A549 (cell line): ENCODE measurements at regions not wholly inside any gene's neighbourhood (a gene's known extent, or its start where the extent isn't known, plus 50 kb on each side); places are given as distances from the start of the nearest gene placed in this dataset.

Experiments
- ATAC-seq, 2 experiments: fragments of 200-7000 bp in 1 of 2; fragments of >200 bp in 1 of 2; cut with Nextera tagmentation in 1 of 2; cut with Tn5 transposase in 1 of 2; 3 replicates each; pipeline versions ENCODE4 v1.8.0 to v1.9.1; 2018 to 2020; ENCODE audit warnings: mild to moderate bottlenecking in 1 of 2, moderate library complexity in 1 of 2
- CTCF ChIA-PET: fragments of 300-600 bp; sonication (Branson Sonifier 250); formaldehyde crosslinking; extraction: SDS; loops from one replicate; lab custom pipeline; 2021; ENCODE audit warnings: antibody characterized with exemption, inconsistent platforms; lab: Yijun Ruan, JAX
- POLR2A ChIA-PET: fragments of 350-600 bp; formaldehyde crosslinking; extraction: SDS; loops from one replicate; lab custom pipeline; 2021; ENCODE audit warnings: antibody characterized with exemption, inconsistent platforms; lab: Yijun Ruan, JAX
- DNase-seq, 2 experiments: peaks; one replicate each; pipeline versions ENCODE4 v3.0.0 to v3.0.0-alpha.2; 2011 to 2016; ENCODE audit warnings: low read depth in 1 of 2, low spot score in 1 of 2
- FAIRE-seq: peaks from 2 replicates; lab custom pipeline; 2011; peaks lifted over from hg19 to GRCh38; lab: Jason Lieb, UNC
- H3K27ac ChIP-seq, 2 experiments: fragments of >200 bp; sonication (Bioruptor Twin); formaldehyde crosslinking; 3 replicates each; pipeline ENCODE4 v1.5.1; 2016 to 2017
- H3K4me1 ChIP-seq: fragments of >200 bp; sonication (Bioruptor Twin); formaldehyde crosslinking; 3 replicates; pipeline ENCODE4 v1.6.1; 2016
- H3K4me2 ChIP-seq: fragments of >200 bp; sonication (Bioruptor Twin); formaldehyde crosslinking; 3 replicates; pipeline ENCODE4 v1.6.1; 2016
- H3K4me3 ChIP-seq: fragments of >200 bp; sonication (Bioruptor Twin); formaldehyde crosslinking; 3 replicates; pipeline ENCODE4 v1.5.1; 2016
- H3K9me3 ChIP-seq: fragments of >200 bp; sonication (Bioruptor Twin); formaldehyde crosslinking; 3 replicates; pipeline ENCODE4 v1.6.1; 2016
- BCL3 ChIP-seq: fragments of >200 bp; sonication (Bioruptor Twin); formaldehyde crosslinking; IDR thresholded peaks from 3 replicates; pipeline ENCODE4 v1.6.1; 2016
- CBX8 ChIP-seq: fragments of 200-600 bp; sonication (generic); IDR thresholded peaks from 2 replicates; pipeline ENCODE4 v1.6.1; 2016
- CEBPB ChIP-seq, 2 experiments: fragments of >200 bp in 1 of 2; sonication (Bioruptor Twin) in 1 of 2; formaldehyde crosslinking in 1 of 2; IDR thresholded peaks; 2 replicates each; pipeline ENCODE4 v1.6.1; 2012 to 2016
- CHD4 ChIP-seq: fragments of 200-600 bp; sonication (generic); IDR thresholded peaks from 2 replicates; pipeline ENCODE4 v1.6.1; 2016; ENCODE audit warnings: antibody characterized with exemption, mild to moderate bottlenecking, borderline replicate concordance
- CTCF ChIP-seq: fragments of >200 bp; sonication (Bioruptor Twin); formaldehyde crosslinking; IDR thresholded peaks from 3 replicates; pipeline ENCODE4 v1.5.1; 2016
- EHMT2 ChIP-seq: fragments of 200-600 bp; sonication (generic); IDR thresholded peaks from 2 replicates; pipeline ENCODE4 v1.6.1; 2016; ENCODE audit warnings: antibody characterized with exemption, low read depth, mild to moderate bottlenecking, moderate library complexity
- FOSB ChIP-seq: fragments of 250-450 bp; sonication (Bioruptor Pico); IDR thresholded peaks from 2 replicates; pipeline ENCODE4 v1.5.0; 2020; ENCODE audit warnings: mild to moderate bottlenecking, moderate library complexity
- HOXB5 ChIP-seq: fragments of 250-450 bp; sonication (Bioruptor Pico); IDR thresholded peaks from 2 replicates; pipeline ENCODE4 v1.5.0; 2020; ENCODE audit warnings: mild to moderate bottlenecking, moderate library complexity
- JUNB ChIP-seq: fragments of >200 bp; sonication (Bioruptor Twin); formaldehyde crosslinking; IDR thresholded peaks from 2 replicates; pipeline ENCODE4 v1.6.1; 2016
- KDM1A ChIP-seq: fragments of 200-600 bp; sonication (generic); IDR thresholded peaks from 2 replicates; pipeline ENCODE4 v1.6.1; 2016; ENCODE audit warnings: low read depth, mild to moderate bottlenecking
- MAFK ChIP-seq: fragments of 450-650 bp; IDR thresholded peaks from 2 replicates; pipeline ENCODE4 v1.6.1; 2014; ENCODE audit not compliant: partially characterized antibody
- NFE2L2 ChIP-seq: fragments of 150-350 bp; conservative IDR thresholded peaks from 2 replicates; pipeline ENCODE4 v1.6.1; 2014; ENCODE audit warnings: low read length
- NPAS2 ChIP-seq: fragments of 250-450 bp; sonication (Bioruptor Pico); IDR thresholded peaks from 2 replicates; pipeline ENCODE4 v1.8.0; 2022; ENCODE audit warnings: mild to moderate bottlenecking, moderate library complexity, borderline replicate concordance
- PBX3 ChIP-seq: IDR thresholded peaks from 2 replicates; pipeline ENCODE4 v1.6.1; 2012
- POLR2A ChIP-seq: IDR thresholded peaks from 2 replicates; pipeline ENCODE4 v1.6.1; 2012; ENCODE audit warnings: mild to moderate bottlenecking, low read length
- POLR2AphosphoS2 ChIP-seq: conservative IDR thresholded peaks from 2 replicates; pipeline ENCODE4 v1.6.1; 2012; ENCODE audit warnings: low read length, improper control_type of control experiment, inconsistent platforms
- RARB ChIP-seq: fragments of 250-450 bp; sonication (Bioruptor Pico); IDR thresholded peaks from 2 replicates; pipeline ENCODE4 v1.8.0; 2021; ENCODE audit warnings: mild to moderate bottlenecking, moderate library complexity
- RFX5 ChIP-seq: fragments of 450-650 bp; IDR thresholded peaks from 2 replicates; pipeline ENCODE4 v1.7.1; 2014; ENCODE audit warnings: antibody characterized with exemption, mild to moderate bottlenecking, moderate library complexity
- SMC3 ChIP-seq: fragments of >200 bp; sonication (Bioruptor Twin); formaldehyde crosslinking; IDR thresholded peaks from 3 replicates; pipeline ENCODE4 v1.6.1; 2018; ENCODE audit warnings: inconsistent platforms
- ZC3H11A ChIP-seq: fragments of 450-650 bp; IDR thresholded peaks from 2 replicates; pipeline ENCODE4 v1.6.1; 2014; ENCODE audit warnings: antibody characterized with exemption, mild to moderate bottlenecking
- WGBS: methylation state at CpG from one replicate; pipeline ENCODE4 v1.1.6; 2017; ENCODE audit errors: missing lambda C conversion rate; 5-methylcytosine and 5-hydroxymethylcytosine counted together
- TF ChIP-seq, protein P1 (sequence below): fragments of 200-600 bp; sonication (generic); IDR thresholded peaks from 2 replicates; pipeline ENCODE4 v1.6.1; 2016; ENCODE audit warnings: antibody characterized with exemption, mild to moderate bottlenecking, moderate library complexity

- no peaks in the 10 kb centered on the region for H3K4me1 ChIP-seq
- no peak for ATAC-seq
- 41% methylated on average over 8 of the region's 26 CpGs for WGBS
- CTCF ChIA-PET: no interaction called here
- TF ChIP-seq FOSB (CRISPR knock-in tag) (no peak), JUNB (no peak), CEBPB (IDR thresholded peaks at IDR 0.05) (no peak), KDM1A (no peak), RARB (no peak)
- TF ChIP-seq, all 56 proteins: peak for 0
- Histone ChIP-seq H3K4me2 (no peak overlapping the region), H3K27ac (no peak overlapping the region), H3K4me3 (no peak overlapping the region), H3K9me3 (no peaks in the 10 kb centered on the region)
- POLR2A ChIA-PET: no interaction called here
- DNase-seq (no peak), FAIRE-seq (no peak)
These were observed 207.0 kb upstream of the SALL3 start for GRCh38 chr18:78772360-78773302.

GRCh38 chr18:78773303-78773755 lies 206.3 kb upstream of the SALL3 start:
- no peak for DNase-seq
- CTCF ChIA-PET: no interaction called here
- WGBS: 17% methylated on average over 3 of the region's 7 CpGs
- TF ChIP-seq CTCF (no peak), POLR2AphosphoS2 (no peak), JUNB (no peak), PBX3 (no peak), EHMT2 (no peak), ZC3H11A (no peak), CHD4 (no peak)
- TF ChIP-seq, protein P1, sequence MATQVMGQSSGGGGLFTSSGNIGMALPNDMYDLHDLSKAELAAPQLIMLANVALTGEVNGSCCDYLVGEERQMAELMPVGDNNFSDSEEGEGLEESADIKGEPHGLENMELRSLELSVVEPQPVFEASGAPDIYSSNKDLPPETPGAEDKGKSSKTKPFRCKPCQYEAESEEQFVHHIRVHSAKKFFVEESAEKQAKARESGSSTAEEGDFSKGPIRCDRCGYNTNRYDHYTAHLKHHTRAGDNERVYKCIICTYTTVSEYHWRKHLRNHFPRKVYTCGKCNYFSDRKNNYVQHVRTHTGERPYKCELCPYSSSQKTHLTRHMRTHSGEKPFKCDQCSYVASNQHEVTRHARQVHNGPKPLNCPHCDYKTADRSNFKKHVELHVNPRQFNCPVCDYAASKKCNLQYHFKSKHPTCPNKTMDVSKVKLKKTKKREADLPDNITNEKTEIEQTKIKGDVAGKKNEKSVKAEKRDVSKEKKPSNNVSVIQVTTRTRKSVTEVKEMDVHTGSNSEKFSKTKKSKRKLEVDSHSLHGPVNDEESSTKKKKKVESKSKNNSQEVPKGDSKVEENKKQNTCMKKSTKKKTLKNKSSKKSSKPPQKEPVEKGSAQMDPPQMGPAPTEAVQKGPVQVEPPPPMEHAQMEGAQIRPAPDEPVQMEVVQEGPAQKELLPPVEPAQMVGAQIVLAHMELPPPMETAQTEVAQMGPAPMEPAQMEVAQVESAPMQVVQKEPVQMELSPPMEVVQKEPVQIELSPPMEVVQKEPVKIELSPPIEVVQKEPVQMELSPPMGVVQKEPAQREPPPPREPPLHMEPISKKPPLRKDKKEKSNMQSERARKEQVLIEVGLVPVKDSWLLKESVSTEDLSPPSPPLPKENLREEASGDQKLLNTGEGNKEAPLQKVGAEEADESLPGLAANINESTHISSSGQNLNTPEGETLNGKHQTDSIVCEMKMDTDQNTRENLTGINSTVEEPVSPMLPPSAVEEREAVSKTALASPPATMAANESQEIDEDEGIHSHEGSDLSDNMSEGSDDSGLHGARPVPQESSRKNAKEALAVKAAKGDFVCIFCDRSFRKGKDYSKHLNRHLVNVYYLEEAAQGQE: no peak
- TF ChIP-seq, all 56 proteins: peak for 0
- Histone ChIP-seq H3K9me3 (no peaks in the 10 kb centered on the region), H3K4me1 (no peaks in the 10 kb centered on the region), H3K4me2 (no peak overlapping the region), H3K27ac (no peak overlapping the region), H3K4me3 (no peak overlapping the region)
- no peak for FAIRE-seq
- no peak for ATAC-seq
- POLR2A ChIA-PET: no interaction called here

- H3K9me3 ChIP-seq: no peaks in the 10 kb centered on the region
- ChIA-PET POLR2A (no interaction called here), CTCF (no interaction called here)
- H3K4me1 ChIP-seq: no peaks in the 10 kb centered on the region
- DNase-seq (no peak), FAIRE-seq (no peak), ATAC-seq (no peak)
- H3K4me2 ChIP-seq: no peak overlapping the region
- H3K27ac ChIP-seq: no peak overlapping the region
- WGBS: 45% methylated on average over 3 of the region's 9 CpGs
- no peak overlapping the region for H3K4me3 ChIP-seq
- TF ChIP-seq NFE2L2 (no peak), BCL3 (no peak), MAFK (no peak), CTCF (no peak), RFX5 (no peak), CEBPB (IDR thresholded peaks at IDR 0.05) (no peak), CBX8 (no peak), HOXB5 (CRISPR knock-in tag) (no peak), NPAS2 (CRISPR knock-in tag) (no peak), POLR2A (no peak), RARB (no peak), SMC3 (no peak)
These were observed 205.8 kb upstream of the SALL3 start for GRCh38 chr18:78773819-78774218.
